ENCODE measurements at regions not wholly inside any gene's neighbourhood (a gene's known extent, or its start where the extent isn't known, plus 50 kb on each side); places are given as distances from the start of the nearest gene placed in this dataset.

GRCh38 chr3:81433675-81434074 is 327.8 kb downstream of the GBE1 start:
- TF ChIP-seq POLR2A (IDR thresholded peaks at IDR 0.05; ENCODE audit: low read depth, low read length) (no peak), POLR2AphosphoS5 (IDR thresholded peaks at IDR 0.05; ENCODE audit: low read depth, low read length) (no peak)
